ENCODE measurements at regions not wholly inside any gene's neighbourhood (a gene's known extent, or its start where the extent isn't known, plus 50 kb on each side); places are given as distances from the start of the nearest gene placed in this dataset.

DNA sequence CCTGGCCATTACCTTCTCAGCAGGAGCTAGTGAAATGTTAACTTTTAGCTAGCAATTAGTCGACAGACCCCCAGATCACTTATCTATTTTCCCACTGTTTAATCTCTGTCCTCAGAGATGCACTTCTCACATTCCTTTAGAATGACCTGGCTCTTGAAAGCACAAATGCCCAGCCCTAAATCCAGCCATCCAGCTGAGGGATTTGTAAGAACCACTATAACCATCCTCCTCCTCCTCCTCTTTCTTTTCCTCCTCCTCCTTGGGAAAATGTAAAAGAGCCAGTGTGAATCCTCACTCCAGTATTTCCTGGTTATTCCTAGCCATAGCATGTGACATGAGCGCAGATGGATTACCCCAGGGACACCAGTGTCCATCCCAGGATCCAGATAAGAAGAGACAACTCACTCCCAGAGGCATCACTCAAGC is 124.3 kb downstream of the ENC1 start:
- no peak overlapping the region for H3K27ac ChIP-seq (ENCODE audit: control insufficient read depth, insufficient read depth)
- no peaks in the 10 kb centered on the region for H3K4me1 ChIP-seq (ENCODE audit: control insufficient read depth, insufficient read depth, low read length)
- ChIA-PET CTCF (interaction anchor here (0.6 to 1.3 kb wide), 2 partner anchors 118 to 126 kb away, joined by 3 read pairs; no protein-coding TSS in a partner anchor), RAD21 (ENCODE audit: unreplicated experiment) (no interaction called here), SMC1A (ENCODE audit: uncharacterized antibody, unreplicated experiment) (interaction anchor here (1.1 to 1.6 kb wide), 2 partner anchors 55 to 127 kb away, joined by 3 to 4 read pairs; no protein-coding TSS in a partner anchor), POLR2A (no interaction called here)
- no peak overlapping the region for H2AFZ ChIP-seq (ENCODE audit: control insufficient read depth, low read depth, low read length)
- H3K9me3 ChIP-seq (replicated peaks; ENCODE audit: control insufficient read depth, insufficient read depth, low read length) = no peaks in the 10 kb centered on the region
- H3K36me3 ChIP-seq (ENCODE audit: control insufficient read depth in 2 of 2, insufficient read depth in 2 of 2, low read length in 1 of 2) = no peaks in the 10 kb centered on the region
- H3K4me2 ChIP-seq (ENCODE audit: control insufficient read depth, insufficient read depth) = no peak overlapping the region
- intact Hi-C loops (cut with micrococcal nuclease; ENCODE audit: unreplicated experiment) = no loop called here
- 2% methylated on average over 2 of the region's 2 CpGs for WGBS (ENCODE audit: insufficient coverage, insufficient replicate concordance, low lambda C conversion rate, missing lambda C conversion rate)
- in situ Hi-C loops (cut with MboI) = no loop called here
- ATAC-seq (no peak), FAIRE-seq (no peak), DNase-seq (ENCODE audit: low read depth, low spot score) (no peak)
- H3K4me3 ChIP-seq = no peak overlapping the region
- no peaks in the 10 kb centered on the region for H3K27me3 ChIP-seq (replicated peaks in 1 of 2; ENCODE audit: control insufficient read depth in 2 of 2, insufficient read depth in 2 of 2, low read length in 1 of 2)
- H3K9ac ChIP-seq (ENCODE audit: control insufficient read depth, insufficient read depth, low read length) = no peak overlapping the region
- TF ChIP-seq ZNF274 (IDR thresholded peaks at IDR 0.05; ENCODE audit: insufficient read depth, insufficient read length) = no peak
- TF ChIP-seq ATF2 (IDR thresholded peaks at IDR 0.05; ENCODE audit: low read length) = no peak
- no peak for TF ChIP-seq CBX3 (IDR thresholded peaks at IDR 0.05; ENCODE audit: borderline replicate concordance, low read depth)
- TF ChIP-seq RAD21 (IDR thresholded peaks at IDR 0.05; ENCODE audit: insufficient read depth, low read depth, low read length) = no peak
- TF ChIP-seq POLR2AphosphoS2 (IDR thresholded peaks at IDR 0.05; ENCODE audit: low read depth, low read length) = no peak
- TF ChIP-seq, protein P1, sequence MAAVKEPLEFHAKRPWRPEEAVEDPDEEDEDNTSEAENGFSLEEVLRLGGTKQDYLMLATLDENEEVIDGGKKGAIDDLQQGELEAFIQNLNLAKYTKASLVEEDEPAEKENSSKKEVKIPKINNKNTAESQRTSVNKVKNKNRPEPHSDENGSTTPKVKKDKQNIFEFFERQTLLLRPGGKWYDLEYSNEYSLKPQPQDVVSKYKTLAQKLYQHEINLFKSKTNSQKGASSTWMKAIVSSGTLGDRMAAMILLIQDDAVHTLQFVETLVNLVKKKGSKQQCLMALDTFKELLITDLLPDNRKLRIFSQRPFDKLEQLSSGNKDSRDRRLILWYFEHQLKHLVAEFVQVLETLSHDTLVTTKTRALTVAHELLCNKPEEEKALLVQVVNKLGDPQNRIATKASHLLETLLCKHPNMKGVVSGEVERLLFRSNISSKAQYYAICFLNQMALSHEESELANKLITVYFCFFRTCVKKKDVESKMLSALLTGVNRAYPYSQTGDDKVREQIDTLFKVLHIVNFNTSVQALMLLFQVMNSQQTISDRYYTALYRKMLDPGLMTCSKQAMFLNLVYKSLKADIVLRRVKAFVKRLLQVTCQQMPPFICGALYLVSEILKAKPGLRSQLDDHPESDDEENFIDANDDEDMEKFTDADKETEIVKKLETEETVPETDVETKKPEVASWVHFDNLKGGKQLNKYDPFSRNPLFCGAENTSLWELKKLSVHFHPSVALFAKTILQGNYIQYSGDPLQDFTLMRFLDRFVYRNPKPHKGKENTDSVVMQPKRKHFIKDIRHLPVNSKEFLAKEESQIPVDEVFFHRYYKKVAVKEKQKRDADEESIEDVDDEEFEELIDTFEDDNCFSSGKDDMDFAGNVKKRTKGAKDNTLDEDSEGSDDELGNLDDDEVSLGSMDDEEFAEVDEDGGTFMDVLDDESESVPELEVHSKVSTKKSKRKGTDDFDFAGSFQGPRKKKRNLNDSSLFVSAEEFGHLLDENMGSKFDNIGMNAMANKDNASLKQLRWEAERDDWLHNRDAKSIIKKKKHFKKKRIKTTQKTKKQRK (IDR thresholded peaks at IDR 0.05; ENCODE audit: low read depth, low read length) = no peak
- TF ChIP-seq MTA2 (IDR thresholded peaks at IDR 0.05; ENCODE audit: low read depth) = no peak
- TF ChIP-seq RELA (IDR thresholded peaks at IDR 0.05; ENCODE audit: borderline replicate concordance, partially characterized antibody) = no peak
- no peak for TF ChIP-seq EZH2 (IDR thresholded peaks at IDR 0.05; ENCODE audit: borderline replicate concordance, control insufficient read depth, low read depth, low read length)
- no peak for TF ChIP-seq IRF5 (IDR thresholded peaks at IDR 0.05; ENCODE audit: borderline replicate concordance)
- TF ChIP-seq MEF2B (IDR thresholded peaks at IDR 0.05; ENCODE audit: partially characterized antibody, poor library complexity, severe bottlenecking) = no peak
- no peak for TF ChIP-seq MYB (IDR thresholded peaks at IDR 0.05; ENCODE audit: borderline replicate concordance, low read depth, low read length)
- no peak for TF ChIP-seq SP1 (IDR thresholded peaks at IDR 0.05; ENCODE audit: low read depth, low read length)
- no peak for TF ChIP-seq E2F4 (IDR thresholded peaks at IDR 0.05; ENCODE audit: low read depth, low read length)
- TF ChIP-seq RELB (IDR thresholded peaks at IDR 0.05; ENCODE audit: low read depth) = no peak
- TF ChIP-seq CREM (IDR thresholded peaks at IDR 0.05; ENCODE audit: low read depth) = no peak
- no peak for TF ChIP-seq RAD51 (IDR thresholded peaks at IDR 0.05)
- no TSS peak for BruUV-seq (replicated peaks)
- H3K79me2 ChIP-seq (ENCODE audit: control insufficient read depth, insufficient read depth, low read length) = no peaks in the 10 kb centered on the region
- no peaks in the 10 kb centered on the region for H4K20me1 ChIP-seq (ENCODE audit: control insufficient read depth, insufficient read depth)
